ENCODE measurements at regions not wholly inside any gene's neighbourhood (a gene's known extent, or its start where the extent isn't known, plus 50 kb on each side); places are given as distances from the start of the nearest gene placed in this dataset.

GRCh38 chr2:34123996-34124785 lies 525.1 kb upstream of the FAM98A start:
- FAIRE-seq, result no peak

GRCh38 chr2:34121076-34121475 lies 522.0 kb upstream of the FAM98A start:
- no peak for FAIRE-seq

GRCh38 chr2:34115076-34115475 lies 516.0 kb upstream of the FAM98A start:
- no peak for FAIRE-seq

- no peak for FAIRE-seq
Observed at GRCh38 chr2:34112161-34112560, 513.1 kb upstream of the FAM98A start.

- no peak for FAIRE-seq
Observed at GRCh38 chr2:34110392-34110791, 511.3 kb upstream of the FAM98A start.

- FAIRE-seq, result no peak
Observed at GRCh38 chr2:34107811-34108210, 508.7 kb upstream of the FAM98A start.

- FAIRE-seq, result no peak
Observed at GRCh38 chr2:34105006-34105767, 506.1 kb upstream of the FAM98A start.

GRCh38 chr2:34104601-34105000 lies 505.5 kb upstream of the FAM98A start:
- no peak for FAIRE-seq

- no peak for FAIRE-seq
Observed at GRCh38 chr2:34103437-34103836, 504.3 kb upstream of the FAM98A start.

- FAIRE-seq, result no peak
Observed at GRCh38 chr2:34102339-34102738, 503.2 kb upstream of the FAM98A start.

GRCh38 chr2:34099377-34099776 lies 500.3 kb upstream of the FAM98A start:
- no peak for FAIRE-seq

GRCh38 chr2:34098256-34098655 lies 499.2 kb upstream of the FAM98A start:
- no peak for FAIRE-seq

- no peak for FAIRE-seq
Observed at GRCh38 chr2:34096562-34097171, 497.6 kb upstream of the FAM98A start.

GRCh38 chr2:34093790-34094189 lies 494.7 kb upstream of the FAM98A start:
- FAIRE-seq, result no peak

- FAIRE-seq, result no peak
Observed at GRCh38 chr2:34070196-34070595, 471.1 kb upstream of the FAM98A start.

- FAIRE-seq, result no peak
Observed at GRCh38 chr2:34069604-34070003, 470.5 kb upstream of the FAM98A start.

GRCh38 chr2:34050413-34050812 lies 451.3 kb upstream of the FAM98A start:
- FAIRE-seq, result no peak

GRCh38 chr2:34045101-34045655 lies 446.1 kb upstream of the FAM98A start:
- FAIRE-seq, result no peak

- no peak for FAIRE-seq
Observed at GRCh38 chr2:34037886-34038285, 438.8 kb upstream of the FAM98A start.

- FAIRE-seq, result no peak
Observed at GRCh38 chr2:34037157-34037556, 438.1 kb upstream of the FAM98A start.

GRCh38 chr2:34031097-34031496 lies 432.0 kb upstream of the FAM98A start:
- FAIRE-seq, result no peak

GRCh38 chr2:34030273-34030672 lies 431.2 kb upstream of the FAM98A start:
- no peak for FAIRE-seq

- no peak for FAIRE-seq
Observed at GRCh38 chr2:34029073-34029472, 430.0 kb upstream of the FAM98A start.

GRCh38 chr2:34025196-34025595 lies 426.1 kb upstream of the FAM98A start:
- no peak for FAIRE-seq

All from G401.6 (cell line).